ENCODE measurements at regions not wholly inside any gene's neighbourhood (a gene's known extent, or its start where the extent isn't known, plus 50 kb on each side); places are given as distances from the start of the nearest gene placed in this dataset.
"Not testable (repeated sequence)": the region's sequence is repeated elsewhere in the genome, so short reads cannot be mapped to it uniquely, and the experiment has no call there.

DNA sequence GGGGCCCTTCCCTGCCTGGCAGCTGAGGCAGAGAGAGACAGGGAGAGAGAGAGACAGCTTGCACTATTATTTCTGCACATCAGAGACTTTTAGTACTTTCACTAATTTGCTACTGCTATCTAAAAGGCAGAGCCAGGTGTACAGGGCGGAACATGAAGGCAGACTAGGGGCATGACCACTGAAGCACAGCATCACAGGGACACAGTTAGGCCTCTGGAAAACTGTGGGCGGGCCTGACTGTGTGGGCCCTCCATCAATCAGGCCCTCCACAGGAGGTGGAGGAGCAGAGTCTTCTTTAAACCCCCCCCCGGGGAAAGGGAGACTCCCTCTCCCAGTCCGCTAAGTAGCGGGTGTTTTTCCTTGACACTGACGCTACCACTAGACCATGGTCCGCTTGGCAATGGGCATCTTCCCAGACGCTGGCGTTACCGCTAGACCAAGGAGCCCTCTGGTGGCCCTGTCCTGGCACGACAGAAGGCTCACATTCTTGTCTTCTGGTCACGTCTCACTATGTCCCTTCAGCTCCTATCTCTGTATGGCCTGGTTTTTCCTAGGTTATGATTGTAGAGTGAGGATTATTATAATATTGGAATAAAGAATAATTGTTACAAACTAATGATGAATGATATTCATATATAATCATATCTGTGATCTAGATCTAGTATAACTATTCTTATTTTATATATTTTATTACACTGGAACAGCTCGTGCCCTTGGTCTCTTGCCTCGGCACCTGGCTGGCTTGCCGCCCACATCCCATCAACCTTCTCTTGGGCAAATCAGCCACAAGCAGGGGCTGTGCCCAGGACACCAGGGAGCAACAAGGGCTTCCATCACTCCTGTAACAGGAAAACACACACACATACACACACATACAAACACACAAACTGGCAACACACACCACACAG is 60.7 kb upstream of the PPP2R2D start:
- not testable (repeated sequence) for TF ChIP-seq CTCF, POLR2A (IDR thresholded peaks at IDR 0.05)

Measured in testis (tissue), 2 donors.